HG03066 (cell line): ENCODE measurements at regions not wholly inside any gene's neighbourhood (a gene's known extent, or its start where the extent isn't known, plus 50 kb on each side); places are given as distances from the start of the nearest gene placed in this dataset.

Source experiments
- ATAC-seq: cut with Tn5 transposase; IDR thresholded peaks from one replicate; pipeline ENCODE4 v1.9.1; 2021; ENCODE audit warnings: low read depth; ENCODE audit not compliant: unreplicated experiment

DNA sequence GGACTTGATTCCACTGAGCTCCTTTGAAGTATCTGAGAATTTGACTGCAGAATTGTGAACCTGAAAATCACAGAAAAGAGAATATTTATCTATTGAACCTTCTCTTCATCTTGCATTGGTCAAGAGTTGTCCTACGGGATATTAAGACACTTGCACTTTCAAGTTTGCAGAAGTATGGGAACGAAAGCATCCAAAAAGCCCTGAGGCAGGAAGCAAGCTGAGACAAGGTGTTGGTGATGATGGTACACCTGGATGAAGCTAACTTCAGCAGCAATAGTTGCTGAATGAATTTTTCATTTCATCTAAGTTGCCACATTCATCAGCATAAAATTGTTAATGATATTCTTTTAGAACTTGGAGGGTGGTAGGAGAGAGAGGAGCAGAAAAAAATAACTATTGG is 686.6 kb upstream of the ADAMTS5 start:
- no peak for ATAC-seq

DNA sequence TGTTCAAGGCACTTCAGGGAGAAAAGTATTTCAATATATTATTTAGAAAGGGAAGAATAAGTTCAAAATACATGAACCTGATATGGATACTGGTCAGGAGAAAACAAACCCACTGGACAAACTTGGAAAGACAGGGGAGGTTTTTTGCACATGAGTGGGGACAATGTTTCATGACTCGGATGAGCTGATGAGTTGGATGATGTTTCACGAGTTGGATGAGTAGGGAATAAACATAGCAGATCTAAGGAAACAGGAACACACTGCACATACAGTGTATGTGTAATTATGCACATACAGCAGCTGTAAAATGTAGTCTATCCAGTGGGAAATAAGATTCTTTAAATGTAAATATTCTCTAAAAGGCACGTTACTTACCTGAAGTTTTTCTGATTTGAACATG is 682.9 kb upstream of the ADAMTS5 start:
- ATAC-seq: no peak

DNA sequence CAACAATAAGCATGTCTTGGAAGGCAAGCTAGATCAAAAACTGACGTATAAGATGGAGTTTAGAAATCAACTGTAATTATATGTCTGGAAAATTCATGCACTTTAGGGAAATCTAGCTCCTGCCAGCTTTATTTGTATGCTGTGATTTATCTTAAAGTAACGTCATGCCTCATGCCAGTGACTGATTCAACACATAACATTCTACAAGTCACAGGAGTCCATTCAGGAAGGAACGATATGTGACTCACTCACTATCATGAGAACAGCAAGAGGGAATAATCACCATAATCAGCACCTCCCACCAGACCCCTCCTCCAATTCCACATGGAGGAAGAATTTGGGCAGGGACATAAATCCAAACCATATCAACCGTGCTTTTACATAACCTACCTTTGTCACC is 682.4 kb upstream of the ADAMTS5 start:
- ATAC-seq: no peak

DNA sequence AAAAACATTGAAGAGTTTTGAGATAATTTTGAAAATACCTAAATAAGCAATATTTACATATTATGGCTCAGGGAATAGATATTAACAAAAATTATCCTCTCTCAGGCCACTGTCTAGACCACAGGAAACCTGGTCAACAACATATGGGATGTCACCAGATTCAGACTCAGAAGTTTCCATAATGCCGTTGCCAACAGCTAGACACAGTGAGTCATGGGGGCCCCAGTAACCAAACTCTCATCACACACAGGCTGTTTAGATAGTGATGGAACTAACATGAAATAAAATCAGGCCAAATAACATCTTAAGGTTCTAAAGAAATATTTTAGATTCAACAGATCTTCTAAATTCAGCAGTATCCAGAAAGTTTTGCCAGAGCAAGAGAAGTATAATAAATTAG is 681.7 kb upstream of the ADAMTS5 start:
- ATAC-seq: no peak

DNA sequence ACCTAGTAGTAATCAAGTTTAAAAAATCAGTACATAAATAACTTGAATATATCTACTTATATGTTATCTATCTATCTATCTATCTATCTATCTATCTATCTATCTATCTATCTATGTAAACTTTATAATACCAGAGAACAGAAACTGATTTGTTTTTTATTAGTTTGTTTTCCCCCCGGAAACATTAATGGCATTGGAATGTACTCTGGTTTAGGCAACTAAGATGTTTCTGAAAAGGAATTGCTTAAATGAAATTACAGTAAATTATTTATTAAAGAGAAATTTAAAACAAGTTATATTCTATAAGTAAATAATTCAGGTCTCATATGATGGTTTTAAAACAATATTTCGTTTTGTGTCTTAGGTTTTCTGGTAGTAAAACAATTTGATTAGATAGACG is 681.0 kb upstream of the ADAMTS5 start:
- no peak for ATAC-seq

DNA sequence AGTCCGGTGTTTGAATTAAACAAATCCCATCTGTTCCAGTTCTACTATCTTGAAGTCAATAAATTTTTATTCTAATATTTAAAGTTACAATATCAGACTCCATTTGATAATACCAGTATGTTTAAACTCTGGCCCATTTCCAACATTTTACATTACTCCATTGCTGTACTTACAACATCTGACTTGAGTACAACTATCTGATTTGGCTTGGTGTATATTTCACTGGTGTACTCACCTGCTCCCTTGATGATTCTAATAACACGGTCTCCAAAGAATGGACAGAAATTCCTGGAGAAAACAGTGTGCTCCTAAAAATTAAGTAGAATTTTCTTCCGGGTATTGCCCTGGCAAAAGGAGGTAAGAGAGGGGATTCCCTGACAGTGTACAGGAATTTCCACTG is 680.5 kb upstream of the ADAMTS5 start:
- no peak for ATAC-seq

DNA sequence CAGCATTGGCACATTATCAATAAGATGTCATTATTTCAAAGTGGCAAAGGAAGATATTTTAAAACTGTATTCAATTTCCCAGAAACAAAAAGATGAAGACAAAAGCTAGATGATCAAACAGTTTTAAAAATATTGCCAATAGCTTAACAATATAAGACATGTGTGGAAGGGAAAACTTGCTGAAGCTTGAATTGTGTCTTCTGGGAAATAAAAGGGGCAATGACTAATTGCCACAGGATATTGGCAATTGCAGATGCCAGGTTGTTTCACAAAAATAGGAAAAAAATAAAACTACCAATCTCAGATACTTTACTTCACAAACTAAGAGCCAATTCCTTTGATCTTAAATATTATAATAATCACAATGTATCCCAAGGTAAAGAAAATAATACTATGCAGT is 679.8 kb upstream of the ADAMTS5 start:
- ATAC-seq: no peak

DNA sequence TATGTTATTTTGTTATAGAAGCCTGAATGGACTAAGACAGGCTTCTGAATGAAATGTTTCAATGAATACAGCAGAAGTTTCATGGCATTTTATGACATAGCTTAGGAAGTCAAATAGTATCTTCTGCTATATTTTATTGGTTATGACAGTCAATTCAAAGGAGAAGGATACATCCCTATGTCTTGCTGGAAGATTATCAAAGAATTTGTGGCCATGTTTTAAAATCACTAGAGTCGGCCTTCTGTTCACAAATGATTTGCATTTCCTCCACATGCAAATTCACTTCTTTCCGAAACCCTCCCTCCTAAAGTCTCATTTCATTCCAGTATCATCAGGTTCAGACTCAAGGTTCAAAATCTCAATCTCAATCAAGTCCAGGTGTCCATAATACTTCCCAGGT is 679.2 kb upstream of the ADAMTS5 start:
- no peak for ATAC-seq

DNA sequence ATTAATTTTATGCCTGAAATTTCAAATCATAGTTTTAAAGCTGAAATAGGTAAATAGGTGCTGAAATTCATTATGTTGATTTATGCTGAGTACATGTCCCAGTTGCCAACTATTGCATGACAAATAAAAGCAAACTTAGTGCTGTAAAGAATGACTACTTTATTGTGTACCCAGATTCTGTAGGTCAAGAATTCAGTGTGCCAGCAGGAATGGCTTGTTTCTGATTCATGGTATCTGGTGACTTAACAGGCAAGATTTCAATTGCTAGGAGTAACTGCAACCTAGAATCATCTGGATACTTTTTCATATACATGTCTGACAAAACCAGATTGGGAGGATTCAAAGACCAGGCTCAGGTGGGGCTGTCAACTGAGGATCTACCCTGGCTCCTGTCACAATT is 678.4 kb upstream of the ADAMTS5 start:
- no peak for ATAC-seq

DNA sequence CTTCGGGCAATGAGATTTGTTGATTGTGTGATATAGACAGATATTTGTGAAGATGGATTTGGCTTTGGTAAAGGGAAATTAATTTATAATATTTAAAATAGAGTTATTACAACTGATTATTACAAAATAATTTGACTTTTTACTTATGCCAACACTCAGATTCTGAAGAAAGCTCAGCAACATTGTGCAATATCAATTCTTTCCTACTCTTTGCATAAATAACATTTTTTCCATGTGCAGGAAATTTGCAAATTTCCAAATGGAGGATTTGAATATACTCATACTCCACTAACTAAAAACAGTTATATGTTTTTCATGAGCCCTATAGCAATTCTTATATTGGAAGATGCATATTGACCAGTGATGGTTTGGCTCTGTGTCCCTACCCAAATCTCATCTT is 676.4 kb upstream of the ADAMTS5 start:
- ATAC-seq: no peak

DNA sequence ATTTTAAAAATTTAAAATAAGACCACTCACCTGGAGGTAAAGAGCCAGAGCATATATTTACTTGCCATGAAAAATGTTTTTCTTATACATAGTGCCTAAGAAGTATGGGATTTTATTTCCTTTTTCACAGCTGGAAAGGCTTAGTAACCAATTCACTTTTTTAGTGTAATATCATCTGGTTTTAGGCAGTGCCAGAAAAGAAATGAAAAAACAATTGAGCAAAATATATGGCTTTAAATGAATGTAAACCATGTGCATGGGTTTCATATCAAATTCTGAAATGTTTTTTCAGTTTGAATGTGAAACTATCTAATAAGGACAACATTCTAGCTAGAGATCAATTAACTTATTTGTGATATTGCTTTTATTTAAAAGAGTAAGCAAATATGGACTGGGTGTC is 672.4 kb upstream of the ADAMTS5 start:
- no peak for ATAC-seq

DNA sequence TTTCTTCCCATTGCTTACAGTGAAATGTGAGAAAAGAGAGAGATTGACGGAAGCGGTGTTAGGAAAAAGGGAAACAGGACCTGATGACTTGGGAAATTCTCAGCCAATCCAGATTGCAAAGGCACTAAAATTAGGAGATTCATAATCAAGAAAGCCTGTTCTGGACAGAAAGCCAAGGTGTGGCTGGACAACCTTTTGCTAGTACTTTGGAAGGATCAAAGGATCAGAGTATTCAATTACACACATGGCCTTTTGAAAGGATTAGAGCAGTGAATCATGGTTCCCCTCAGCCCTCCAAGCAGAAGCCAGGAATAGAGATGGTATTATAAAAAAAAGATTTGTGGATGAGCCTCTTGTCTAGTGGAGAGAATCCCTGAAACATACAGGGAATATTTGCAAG is 669.8 kb upstream of the ADAMTS5 start:
- no peak for ATAC-seq

DNA sequence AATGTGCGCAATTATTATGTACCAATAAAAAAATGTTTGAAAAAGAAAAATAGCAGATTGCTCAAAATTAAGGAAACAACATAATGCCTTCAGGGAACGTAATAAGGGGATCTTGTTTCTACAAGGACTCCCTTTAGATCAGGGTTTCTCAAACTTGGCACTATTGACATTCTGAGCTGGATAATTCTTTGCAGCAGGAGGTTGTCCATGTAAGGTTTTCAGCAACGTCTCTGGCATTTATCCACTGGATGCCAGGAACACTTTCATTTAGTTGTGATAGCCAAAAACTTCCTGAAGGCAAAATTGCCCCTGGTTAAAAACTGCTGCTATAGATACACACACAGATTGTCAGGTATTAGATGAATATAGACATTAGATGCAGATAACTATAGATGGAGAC is 666.7 kb upstream of the ADAMTS5 start:
- no peak for ATAC-seq

DNA sequence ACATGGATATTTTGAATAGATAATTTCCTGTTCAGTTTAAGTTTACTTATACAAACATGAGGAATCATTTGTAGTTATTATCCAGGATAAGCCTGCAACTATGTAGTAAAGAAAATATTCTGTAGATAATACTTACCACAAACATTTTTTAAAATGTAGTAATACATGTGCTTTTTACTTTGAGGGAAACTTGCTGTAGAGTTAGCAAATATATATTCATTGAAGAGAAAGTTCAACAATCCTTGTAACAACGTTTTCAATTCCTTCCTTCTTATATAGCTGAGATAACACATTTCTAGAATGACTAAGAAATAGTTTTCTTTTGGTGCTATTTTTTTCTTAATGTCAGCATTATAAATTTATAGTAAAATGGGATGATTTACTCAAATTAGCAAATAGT is 664.6 kb upstream of the ADAMTS5 start:
- no peak for ATAC-seq

DNA sequence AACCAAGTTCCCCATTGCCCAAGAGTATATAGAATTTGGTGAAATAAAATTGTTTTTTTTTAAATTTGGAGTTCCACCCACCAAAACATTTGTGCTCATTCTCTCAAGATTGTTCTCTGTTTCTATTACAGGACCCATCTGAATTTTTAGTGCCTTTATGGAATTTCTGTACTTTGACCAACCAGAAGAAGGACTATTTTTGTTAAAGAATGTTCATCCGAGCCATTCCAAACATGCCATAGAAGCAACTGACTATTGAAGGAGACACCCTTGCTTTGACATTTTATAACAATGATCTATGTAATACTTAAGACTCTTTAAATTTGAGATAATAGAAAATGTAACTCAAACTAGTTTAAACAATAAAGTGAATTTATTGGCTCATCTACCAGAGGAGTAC is 655.7 kb upstream of the ADAMTS5 start:
- ATAC-seq: no peak

DNA sequence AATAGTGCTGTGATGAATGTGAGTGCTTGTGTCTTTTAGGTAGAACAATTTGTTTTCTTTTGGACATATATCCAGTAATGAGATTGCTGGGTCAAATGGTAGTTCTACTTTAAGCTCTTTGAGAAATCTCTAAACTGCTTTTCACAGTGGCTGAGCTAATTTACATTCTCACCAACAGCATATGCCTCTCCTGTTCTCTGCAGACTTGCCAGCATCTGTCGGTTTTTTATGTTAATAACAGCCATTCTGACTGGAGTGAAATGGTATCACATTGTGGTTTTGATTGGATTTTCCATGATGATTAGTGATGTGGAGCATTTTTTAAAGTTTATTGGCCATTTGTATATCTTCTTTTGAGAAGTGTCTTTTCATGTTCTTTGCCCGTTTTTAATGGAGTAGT is 647.3 kb upstream of the ADAMTS5 start:
- no peak for ATAC-seq

DNA sequence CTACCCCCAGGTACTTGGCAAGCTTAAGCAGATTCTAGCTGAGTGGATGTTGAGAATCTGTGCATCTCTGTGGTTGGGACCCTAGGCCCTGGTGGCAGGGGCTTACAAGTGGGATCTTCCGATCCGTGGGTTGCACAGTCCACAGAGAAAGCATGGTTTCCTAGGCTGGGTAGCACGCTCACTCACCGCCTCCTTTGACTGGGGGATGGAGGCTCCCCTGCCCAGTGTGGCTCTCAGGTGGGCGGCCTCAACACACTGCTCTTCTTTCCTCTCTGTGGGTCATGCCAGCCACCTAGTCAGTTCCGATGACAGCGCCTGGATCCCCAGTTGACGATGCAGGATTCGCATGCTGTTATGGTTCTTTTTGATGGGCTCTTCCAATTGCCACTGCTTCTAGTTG is 639.5 kb upstream of the ADAMTS5 start:
- ATAC-seq: no peak

DNA sequence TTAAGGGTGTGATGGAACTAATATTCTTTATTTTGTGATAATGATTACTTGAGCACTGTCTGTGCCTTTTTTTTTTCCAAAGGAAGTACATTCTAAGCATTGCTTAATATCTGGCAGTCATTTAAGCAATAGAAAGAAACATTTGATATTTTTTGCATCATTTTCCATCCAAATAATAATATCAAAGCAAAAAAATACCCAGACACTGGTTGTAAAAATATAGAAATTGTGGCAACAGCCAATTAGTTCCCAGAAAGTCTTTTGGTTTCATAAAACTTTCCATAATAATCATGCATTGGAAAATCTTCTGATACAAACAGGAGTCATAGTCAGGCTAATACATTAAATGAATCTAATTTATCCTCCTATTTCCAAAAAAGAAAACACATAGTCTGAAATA is 629.3 kb upstream of the ADAMTS5 start:
- no peak for ATAC-seq

DNA sequence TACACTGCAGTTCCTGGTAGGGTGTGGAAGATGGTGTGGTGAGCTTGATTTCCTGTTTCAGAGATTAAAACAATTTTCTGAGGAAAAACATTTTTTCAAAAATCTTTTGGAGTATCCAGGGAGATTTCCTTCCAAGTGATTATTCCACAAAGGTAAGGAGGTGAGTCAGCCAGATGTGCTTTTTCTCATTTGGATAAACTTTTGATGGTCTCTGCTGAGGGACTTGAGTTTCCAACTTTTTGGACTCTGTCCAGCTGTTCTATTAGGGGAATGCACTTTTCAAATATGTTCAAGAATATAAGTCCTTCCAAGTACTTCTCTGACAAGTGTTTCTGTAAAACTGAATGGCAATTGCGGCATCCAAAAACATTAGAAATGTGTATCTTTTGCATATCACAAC is 628.8 kb upstream of the ADAMTS5 start:
- no peak for ATAC-seq

DNA sequence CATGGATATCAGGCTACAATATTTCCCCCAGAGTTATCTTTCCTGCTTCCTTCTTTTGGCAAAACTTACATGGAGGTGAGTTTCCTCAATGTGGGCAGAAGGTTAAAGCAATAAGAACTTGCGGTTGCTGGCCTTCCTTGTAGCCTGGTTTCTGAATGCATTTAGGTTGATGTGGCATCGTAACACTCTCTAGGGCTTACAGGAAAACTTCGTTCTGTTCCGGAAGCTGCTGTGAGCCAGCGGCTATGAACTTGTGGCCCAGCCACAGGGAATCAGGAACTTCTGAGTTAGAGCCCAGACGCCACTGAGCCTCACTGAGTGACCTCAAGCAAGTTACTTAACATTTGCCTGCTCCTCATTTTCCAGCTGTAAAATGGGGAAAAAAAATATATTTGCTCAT is 623.4 kb upstream of the ADAMTS5 start:
- ATAC-seq: no peak

DNA sequence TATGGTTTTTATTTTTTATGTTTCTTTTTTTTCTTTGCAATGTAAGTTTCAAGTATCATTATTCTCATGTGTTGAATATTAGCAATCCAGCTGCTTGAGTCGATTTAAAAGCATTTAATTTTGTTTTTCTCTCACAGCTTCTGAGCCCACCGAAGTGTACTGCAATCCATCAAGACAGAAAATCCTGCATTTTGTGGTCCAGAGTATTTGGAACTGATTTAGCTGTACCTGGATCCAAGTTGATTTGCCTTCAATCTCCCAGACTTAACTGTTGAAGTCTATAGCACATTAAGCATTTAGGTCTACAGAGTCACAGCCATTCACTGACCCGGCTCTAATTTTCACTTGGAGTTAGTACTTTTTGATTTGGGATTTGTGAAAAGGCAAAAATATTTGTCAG is 622.9 kb upstream of the ADAMTS5 start:
- ATAC-seq: no peak

DNA sequence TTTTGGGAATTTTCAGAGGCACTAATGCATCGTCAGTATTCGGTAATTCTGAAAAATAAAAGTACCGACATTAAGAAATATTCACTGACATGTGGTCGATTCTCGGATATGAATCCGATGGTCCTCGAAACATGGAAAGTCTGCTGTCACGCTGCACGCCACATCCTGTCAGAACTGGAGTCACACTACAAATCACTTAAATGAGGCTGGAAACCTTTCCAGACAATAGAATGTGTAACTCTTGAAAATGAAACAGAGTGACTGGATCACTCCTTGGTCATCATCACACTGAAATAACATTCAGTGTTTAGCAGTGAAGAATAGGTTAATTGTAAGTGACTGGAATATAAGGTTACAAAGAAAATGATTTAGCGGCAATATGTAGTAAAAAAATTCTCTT is 620.1 kb upstream of the ADAMTS5 start:
- no peak for ATAC-seq

DNA sequence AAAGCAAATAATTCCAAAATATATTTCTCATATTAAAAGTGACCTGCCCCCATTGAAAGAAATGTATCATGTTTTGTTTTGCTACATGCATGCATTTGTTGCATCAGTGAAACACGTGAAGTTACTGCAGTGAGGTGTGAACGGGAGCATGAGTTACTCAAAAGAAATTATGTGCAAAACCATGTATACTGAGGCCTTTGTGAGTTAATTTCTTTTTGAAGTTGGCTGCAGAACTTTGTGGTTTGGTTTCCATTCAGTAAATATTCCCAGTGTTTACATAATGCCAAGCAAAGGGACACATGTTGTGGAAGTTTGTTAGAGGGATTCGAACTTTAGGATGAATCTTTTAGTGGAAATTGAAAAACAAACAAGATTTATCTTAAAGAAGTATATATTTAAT is 619.4 kb upstream of the ADAMTS5 start:
- no peak for ATAC-seq

DNA sequence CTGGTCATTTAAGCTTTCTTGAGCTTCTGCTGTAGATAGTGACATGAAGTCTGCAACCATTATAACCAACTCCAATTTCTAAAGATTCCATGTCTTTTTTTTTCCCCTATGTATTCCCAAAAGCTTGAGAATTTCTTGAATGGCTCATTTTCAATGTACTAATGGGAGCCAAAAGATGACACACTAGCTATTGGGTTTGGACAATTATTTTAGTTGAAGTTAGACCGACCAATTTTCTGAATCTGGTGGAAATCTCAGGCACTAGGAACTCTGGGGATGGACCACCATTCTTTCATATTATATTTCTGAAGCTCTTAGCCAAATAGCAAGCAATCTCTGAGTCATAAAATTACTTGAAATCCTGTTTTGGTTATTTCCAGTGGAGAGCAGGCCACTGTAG is 617.4 kb upstream of the ADAMTS5 start:
- no peak for ATAC-seq
